ENCODE measurements at regions not wholly inside any gene's neighbourhood (a gene's known extent, or its start where the extent isn't known, plus 50 kb on each side); places are given as distances from the start of the nearest gene placed in this dataset.

DNA sequence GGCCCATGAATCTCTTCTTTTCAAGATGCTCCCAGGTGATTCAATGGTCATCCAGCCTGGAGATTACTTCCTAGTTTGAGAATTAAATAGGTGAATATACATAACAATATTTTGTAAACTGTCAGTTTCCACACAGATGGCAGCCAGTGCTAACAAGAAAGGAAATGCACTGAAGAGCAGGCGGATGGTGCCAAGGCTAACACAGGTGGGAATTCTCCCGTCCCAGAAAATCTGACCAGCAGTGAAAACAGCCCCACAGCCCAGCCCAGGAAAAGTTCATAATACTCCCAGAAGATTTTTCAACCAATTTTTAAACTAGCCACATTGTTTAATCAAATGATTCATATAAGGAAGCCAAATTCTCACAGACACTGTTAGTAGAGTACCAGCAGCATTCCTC lies 387.2 kb upstream of the GATB start:
- no peak for DNase-seq (ENCODE audit: missing footprints)
- ATAC-seq, result no peak

GRCh38 chr4:152146244-152146643 lies 385.4 kb upstream of the GATB start:
- DNase-seq (ENCODE audit: missing footprints) (no peak), ATAC-seq (no peak)
- intact Hi-C loops (cut with DNase I), result no loop called here

More for the DNA sequence above, 387.2 kb upstream of the GATB start:
- intact Hi-C loops (cut with DNase I), result no loop called here

DNA sequence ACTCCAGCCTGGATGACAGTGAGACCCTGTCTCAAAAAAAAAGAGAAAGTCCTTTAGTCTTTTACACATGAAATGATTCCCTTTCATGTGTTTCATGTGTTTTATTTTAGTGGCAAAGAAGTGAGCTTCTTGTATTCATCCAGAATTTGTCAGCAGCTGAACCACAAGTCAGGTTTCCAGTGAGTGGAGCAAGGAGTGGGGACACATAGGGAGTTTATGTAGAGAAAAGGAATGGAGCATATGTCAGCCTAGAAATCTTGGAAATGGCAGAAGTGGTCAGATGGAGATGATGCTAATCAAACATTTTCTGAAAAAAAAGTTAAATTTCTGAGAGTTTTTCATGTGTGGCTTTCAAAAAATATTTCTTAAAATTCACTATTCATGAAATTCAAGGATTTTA lies 383.0 kb upstream of the GATB start:
- ATAC-seq (no peak), DNase-seq (ENCODE audit: missing footprints) (no peak)
- intact Hi-C loops (cut with DNase I), result no loop called here

DNA sequence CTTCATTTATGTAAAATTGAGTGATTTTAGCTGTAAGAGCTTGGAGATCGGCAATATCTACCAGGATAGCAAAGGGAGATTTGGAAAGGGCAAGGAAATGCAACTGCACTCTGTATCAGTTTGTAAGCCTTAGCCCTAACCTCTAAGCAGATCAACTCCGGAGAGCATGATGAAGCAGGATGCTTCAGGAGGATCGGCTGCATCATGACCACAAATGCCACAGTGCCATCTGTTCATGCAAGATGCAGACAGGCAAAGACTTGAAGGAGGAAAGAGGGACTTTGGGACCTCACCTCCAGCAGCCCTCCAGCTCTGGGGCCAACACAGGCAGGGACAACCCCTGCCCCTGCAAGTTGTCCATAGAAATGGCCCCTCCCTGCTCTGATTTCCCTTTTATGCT lies 377.6 kb upstream of the GATB start:
- intact Hi-C loops (cut with DNase I), result no loop called here
- no peak for ATAC-seq
- DNase-seq (ENCODE audit: missing footprints), result no peak

GRCh38 chr4:152132776-152133175 lies 372.0 kb upstream of the GATB start:
- DNase-seq (ENCODE audit: missing footprints) (no peak), ATAC-seq (no peak)
- intact Hi-C loops (cut with DNase I), result no loop called here

DNA sequence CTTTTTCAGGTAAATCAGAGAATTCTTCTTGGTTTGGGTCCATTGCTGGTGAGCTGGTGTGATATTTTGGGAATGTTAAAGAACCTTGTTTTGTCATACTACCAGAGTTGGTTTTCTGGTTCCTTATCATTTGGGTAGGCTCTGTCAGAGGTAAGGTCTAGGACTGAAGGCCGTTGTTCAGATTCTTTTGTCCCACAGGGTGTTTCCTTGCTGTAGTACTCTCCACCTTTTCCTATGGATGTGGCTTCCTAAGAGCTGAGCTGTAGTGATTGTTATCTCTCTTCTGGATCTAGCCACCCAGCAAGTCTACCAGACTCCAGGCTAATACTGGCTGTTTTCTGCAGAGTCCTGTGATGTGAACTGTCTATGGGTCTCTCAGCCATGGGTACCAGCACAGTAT lies 367.5 kb upstream of the GATB start:
- intact Hi-C loops (cut with DNase I), result no loop called here
- DNase-seq (ENCODE audit: missing footprints) (no peak), ATAC-seq (no peak)

DNA sequence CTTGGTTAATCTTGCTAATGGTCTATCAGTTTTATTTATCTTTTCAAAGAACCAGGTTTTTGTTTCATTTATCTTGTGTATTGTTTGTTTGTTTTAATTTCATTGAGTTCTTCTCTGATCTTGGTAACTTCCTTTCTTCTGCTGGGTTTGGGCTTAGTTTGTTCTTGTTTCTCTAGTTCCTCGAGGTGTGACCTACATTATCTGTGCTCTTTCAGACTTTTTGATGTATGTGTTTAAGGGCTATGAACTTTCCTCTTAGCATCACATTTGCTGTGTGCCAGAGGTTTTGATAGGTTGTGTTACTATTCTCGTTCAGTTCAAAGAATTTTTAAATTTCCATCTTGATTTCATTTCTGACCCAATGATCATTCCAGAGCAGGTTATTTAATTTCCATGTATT lies 365.4 kb upstream of the GATB start:
- ATAC-seq, result no peak
- no peak for DNase-seq (ENCODE audit: missing footprints)
- intact Hi-C loops (cut with DNase I), result no loop called here

GRCh38 chr4:152118819-152119553 lies 358.2 kb upstream of the GATB start:
- no peak for DNase-seq (ENCODE audit: missing footprints)
- intact Hi-C loops (cut with DNase I), result no loop called here

DNA sequence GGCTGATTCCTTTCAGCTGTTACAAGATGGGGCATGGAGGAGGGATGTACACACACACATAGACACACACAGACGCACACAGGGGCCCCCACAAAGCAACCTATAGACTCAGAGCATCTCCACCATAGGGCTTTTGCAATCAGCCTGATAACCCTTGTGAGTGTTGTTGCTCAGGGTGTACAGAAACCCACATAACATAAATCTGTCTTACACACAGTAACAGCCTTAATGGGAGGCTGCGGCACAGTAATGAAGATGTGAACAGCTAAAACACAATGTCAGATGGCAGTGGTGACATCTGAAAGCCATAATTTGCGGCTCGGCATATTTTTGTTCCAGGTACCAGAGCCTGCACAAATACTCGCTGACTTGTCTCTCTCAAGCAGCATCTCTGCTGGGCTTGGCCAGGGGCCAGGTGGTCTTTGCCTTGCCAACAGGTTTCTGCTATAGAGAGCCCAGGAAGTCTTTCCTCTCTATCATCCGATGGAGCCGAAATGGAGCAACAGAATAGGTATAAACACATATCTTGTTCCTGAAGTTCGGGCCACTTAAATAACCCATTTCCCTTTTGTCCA lies 357.2 kb upstream of the GATB start:
- DNase-seq (ENCODE audit: missing footprints) (no peak), ATAC-seq (no peak)
- intact Hi-C loops (cut with DNase I), result no loop called here

More at GRCh38 chr4:152118819-152119553, 358.2 kb upstream of the GATB start:
- ATAC-seq, result no peak

- ATAC-seq, result no peak
- DNase-seq (ENCODE audit: missing footprints), result no peak
- intact Hi-C loops (cut with DNase I), result no loop called here
Measured at GRCh38 chr4:152117520-152117919, 356.7 kb upstream of the GATB start.

- no peak for ATAC-seq
Measured at GRCh38 chr4:152117054-152117453, 356.2 kb upstream of the GATB start.

GRCh38 chr4:152115794-152116193 lies 355.0 kb upstream of the GATB start:
- no peak for ATAC-seq
- DNase-seq (ENCODE audit: missing footprints), result no peak
- intact Hi-C loops (cut with DNase I), result no loop called here

More at GRCh38 chr4:152117054-152117453, 356.2 kb upstream of the GATB start:
- no peak for DNase-seq (ENCODE audit: missing footprints)
- intact Hi-C loops (cut with DNase I), result no loop called here

GRCh38 chr4:152115118-152115517 lies 354.3 kb upstream of the GATB start:
- intact Hi-C loops (cut with DNase I), result no loop called here
- no peak for ATAC-seq
- no peak for DNase-seq (ENCODE audit: missing footprints)

- ATAC-seq, result no peak
- intact Hi-C loops (cut with DNase I), result no loop called here
- DNase-seq (ENCODE audit: missing footprints), result no peak
Measured at GRCh38 chr4:152114562-152114961, 353.8 kb upstream of the GATB start.

- no peak for DNase-seq (ENCODE audit: missing footprints)
- intact Hi-C loops (cut with DNase I), result no loop called here
Measured at GRCh38 chr4:152112887-152113286, 352.1 kb upstream of the GATB start.

GRCh38 chr4:152112190-152112589 lies 351.4 kb upstream of the GATB start:
- DNase-seq (ENCODE audit: missing footprints) (no peak), ATAC-seq (no peak)
- intact Hi-C loops (cut with DNase I), result no loop called here

More at GRCh38 chr4:152112887-152113286, 352.1 kb upstream of the GATB start:
- ATAC-seq, result no peak

DNA sequence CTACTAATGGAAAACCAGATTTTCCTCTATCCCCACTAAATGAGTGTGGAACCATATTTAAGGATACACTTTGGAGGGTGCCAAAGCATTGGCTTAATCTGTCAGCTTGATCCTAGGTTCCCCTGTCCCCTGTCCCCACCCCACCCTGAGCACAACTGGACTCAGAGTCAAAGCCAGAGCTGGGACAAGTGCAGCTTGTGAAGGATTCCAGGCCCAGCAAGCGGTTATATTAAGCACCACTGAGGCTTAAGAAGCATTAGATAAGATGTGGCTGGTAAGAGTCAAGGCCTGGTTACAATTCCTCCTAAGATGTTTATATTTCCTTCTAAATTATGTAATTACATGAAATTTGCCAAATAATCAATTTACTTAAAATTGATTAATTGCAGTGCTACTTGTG lies 350.0 kb upstream of the GATB start:
- ATAC-seq (no peak), DNase-seq (ENCODE audit: missing footprints) (no peak)
- intact Hi-C loops (cut with DNase I), result no loop called here

DNA sequence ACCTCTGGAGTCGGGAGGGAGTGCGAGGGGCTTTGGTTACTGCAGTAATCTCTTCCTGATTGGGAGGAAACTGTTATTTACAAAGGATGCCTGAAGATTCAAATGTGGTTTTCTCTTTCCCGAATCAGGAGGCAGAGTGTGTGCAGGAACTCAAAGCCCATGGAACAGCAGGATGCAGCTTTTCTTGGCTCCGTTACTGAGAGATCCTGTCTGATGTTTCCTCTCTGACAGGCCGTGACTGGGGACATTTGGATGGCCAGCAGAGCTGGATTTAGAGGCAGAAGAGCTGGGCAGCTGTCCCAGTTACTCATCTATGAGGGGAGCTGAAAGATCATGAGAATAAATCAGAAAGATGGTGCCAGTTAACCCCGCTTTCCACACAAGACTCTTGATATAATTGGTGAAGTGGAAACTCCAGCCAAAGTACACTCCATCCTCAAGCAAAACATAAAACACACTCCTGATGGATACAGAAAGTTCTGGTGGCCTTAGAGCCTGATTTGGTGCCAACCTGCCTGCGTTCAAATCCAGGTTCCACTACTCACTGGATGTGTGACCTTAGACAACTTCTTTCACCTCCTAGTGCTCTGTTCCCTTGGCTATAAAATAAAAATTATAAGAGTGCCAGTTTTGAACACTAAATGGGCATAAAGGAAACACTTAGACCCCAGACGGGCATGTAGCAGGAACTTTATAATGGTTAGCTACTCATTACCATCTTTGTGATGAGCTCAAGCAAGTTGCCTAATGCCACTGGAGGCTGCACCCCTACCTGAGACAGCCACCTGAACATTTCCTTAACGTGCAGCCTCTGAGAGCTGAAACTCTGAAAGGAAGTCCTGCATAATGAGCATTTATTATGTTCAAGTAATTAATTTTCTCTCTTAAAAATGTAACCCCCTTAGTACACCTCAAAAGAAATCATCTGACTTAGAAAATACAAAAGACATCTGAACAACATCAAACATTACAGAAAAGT lies 349.0 kb upstream of the GATB start:
- ATAC-seq (peak; percentile 66), DNase-seq (ENCODE audit: missing footprints) (no peak)
- intact Hi-C loops (cut with DNase I), result loop anchor here (5.0 kb wide), 2 partner anchors 47 to 147 kb away; no protein-coding TSS in a partner anchor

- DNase-seq (ENCODE audit: missing footprints), result no peak
- ATAC-seq, result no peak
- intact Hi-C loops (cut with DNase I), result loop anchor here (5.0 kb wide), 2 partner anchors 49 to 149 kb away; no protein-coding TSS in a partner anchor
Measured at GRCh38 chr4:152107736-152108500, 347.1 kb upstream of the GATB start.

Measured in Right ventricle myocardium inferior (tissue), 1 donor.